Right renal pelvis (tissue), 4 donors: ENCODE measurements at regions not wholly inside any gene's neighbourhood (a gene's known extent, or its start where the extent isn't known, plus 50 kb on each side); places are given as distances from the start of the nearest gene placed in this dataset.

ENCODE experiments used
- DNase-seq, 4 donors: peaks; one replicate each; pipeline ENCODE4 v3.0.0-alpha.2; 2013; ENCODE audit warnings: low read depth in 4 of 4, low spot score in 3 of 4, missing footprints in 1 of 4

- DNase-seq, result peak in 1 of 4 donors; percentile 8
These were observed 542.3 kb downstream of the PSAT1 start for GRCh38 chr9:78839252-78839651.

- no peak for DNase-seq
These were observed 551.1 kb downstream of the PSAT1 start for GRCh38 chr9:78848061-78848460.

DNA sequence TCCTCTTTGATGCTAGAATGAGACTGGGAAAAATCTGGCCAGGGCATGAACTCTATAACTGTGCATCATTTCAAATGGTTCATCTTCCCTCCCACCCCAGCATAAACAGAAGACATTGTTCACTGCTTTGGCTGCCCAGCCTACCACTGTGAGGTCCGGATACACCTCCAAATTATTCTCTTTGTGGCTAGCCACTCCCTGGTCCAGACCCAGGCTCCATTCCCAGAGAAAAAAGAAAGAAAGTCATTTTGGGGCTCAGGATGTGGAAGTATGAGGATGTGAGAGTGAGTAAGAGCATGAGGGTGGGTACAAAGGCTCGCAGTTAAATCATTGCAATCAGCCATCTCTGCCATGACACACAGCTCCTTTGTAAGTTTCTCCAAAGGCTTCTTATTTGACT, 559.2 kb downstream of the PSAT1 start:
- no peak for DNase-seq

DNA sequence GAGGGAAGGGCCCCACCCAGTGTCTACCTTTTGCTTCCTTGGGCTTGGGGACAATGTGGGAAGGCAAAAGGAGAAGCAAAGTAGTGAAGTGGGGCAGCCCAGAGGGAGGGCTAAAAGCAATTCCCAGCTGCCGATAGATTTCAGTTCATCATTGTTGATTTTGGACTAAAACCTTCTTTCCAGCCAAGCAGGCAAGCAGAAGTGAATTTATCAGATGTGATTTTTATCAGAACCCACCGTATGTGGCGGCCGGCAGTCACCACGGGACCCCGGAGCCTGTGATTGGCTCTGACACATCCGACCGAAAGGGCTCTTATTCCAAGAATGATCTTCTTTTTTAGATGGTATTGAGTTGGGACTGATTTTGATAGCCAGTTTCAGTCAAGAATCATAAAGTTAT, 559.9 kb downstream of the PSAT1 start:
- DNase-seq, result no peak

- DNase-seq, result peak in 1 of 4 donors; percentile 19
These were observed 560.7 kb downstream of the PSAT1 start for GRCh38 chr9:78857373-78858225.

- no peak for DNase-seq
These were observed 561.3 kb downstream of the PSAT1 start for GRCh38 chr9:78858266-78858665.

- no peak for DNase-seq
These were observed 564.0 kb downstream of the PSAT1 start for GRCh38 chr9:78860801-78861475.

GRCh38 chr9:78863531-78863930, 566.6 kb downstream of the PSAT1 start:
- DNase-seq, result no peak

DNA sequence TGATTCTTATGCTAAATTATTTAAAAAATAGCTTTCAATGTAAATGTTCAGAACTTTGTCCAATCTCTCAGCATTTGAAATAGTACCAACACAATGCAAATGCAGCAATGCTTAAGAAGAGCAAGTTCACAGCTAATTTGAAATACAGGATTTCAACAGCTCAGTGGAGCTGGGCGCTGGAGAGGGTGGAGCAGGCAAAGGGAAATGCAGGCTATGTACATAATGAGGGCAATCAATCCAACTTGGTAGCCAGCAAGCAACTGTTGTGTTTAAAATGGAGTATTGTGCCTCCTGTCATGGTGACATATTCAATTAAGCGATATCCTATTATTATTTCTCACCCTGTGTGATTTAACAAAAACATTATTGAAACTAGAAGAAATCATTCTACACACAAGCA, 568.8 kb downstream of the PSAT1 start:
- no peak for DNase-seq

GRCh38 chr9:78866207-78867132, 569.5 kb downstream of the PSAT1 start:
- no peak for DNase-seq

DNA sequence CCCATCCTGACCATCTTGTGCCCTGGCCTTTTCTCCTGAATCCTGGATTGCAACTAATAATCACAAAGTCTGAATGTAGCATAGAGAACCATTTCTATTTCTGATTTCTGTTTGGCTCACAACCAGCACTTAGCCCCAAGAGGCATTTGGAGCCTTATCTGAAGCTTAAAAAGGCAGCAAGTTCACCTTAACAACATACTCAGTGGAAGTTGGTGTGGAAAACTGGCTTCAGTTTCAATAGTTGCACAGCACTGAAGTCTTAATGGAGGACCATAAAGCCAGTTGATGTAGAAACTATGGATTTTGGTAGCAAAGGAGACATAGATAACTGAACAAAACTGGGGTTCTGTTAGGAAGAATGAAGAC, 574.1 kb downstream of the PSAT1 start:
- no peak for DNase-seq

- no peak for DNase-seq
These were observed 574.8 kb downstream of the PSAT1 start for GRCh38 chr9:78871452-78872331.

DNA sequence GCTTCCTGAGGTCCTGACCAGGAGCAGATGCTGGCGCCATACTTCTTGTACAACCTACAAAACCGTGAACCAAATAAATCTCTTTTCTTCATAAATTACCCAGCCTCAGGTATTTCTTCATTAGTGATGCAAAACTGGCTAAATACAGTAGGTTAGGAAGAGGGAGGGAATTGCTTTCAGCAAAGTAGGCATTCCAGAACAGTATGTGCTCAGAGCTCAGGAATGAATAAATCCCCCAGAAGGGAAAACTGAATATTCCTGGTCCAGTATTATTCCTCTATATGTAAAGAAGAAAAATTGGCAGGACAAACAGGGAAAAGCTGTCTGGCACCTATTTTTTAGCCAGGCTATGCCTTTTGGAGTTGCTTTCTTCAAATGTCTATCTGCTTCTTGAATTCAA, 577.1 kb downstream of the PSAT1 start:
- DNase-seq, result no peak

- DNase-seq, result no peak
These were observed 582.6 kb downstream of the PSAT1 start for GRCh38 chr9:78879324-78880100.

DNA sequence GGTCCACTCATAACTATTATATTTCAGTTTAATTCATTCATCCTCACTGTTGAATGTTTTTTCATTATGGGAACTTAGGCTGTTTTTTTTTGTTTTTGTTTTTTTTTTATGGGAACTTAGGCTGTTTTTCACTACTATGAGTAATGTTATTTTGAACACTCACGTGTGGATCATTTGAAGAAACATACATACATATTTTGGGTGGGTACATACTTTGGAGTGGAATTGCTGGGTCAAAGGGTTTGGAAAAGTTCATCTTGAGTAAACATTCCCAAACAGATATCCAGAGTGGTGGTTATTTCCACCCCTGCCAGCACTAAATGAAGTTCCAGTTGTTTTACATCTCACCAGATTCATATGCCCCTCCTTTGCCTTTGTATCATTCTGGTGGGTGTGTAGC, 584.4 kb downstream of the PSAT1 start:
- no peak for DNase-seq

DNA sequence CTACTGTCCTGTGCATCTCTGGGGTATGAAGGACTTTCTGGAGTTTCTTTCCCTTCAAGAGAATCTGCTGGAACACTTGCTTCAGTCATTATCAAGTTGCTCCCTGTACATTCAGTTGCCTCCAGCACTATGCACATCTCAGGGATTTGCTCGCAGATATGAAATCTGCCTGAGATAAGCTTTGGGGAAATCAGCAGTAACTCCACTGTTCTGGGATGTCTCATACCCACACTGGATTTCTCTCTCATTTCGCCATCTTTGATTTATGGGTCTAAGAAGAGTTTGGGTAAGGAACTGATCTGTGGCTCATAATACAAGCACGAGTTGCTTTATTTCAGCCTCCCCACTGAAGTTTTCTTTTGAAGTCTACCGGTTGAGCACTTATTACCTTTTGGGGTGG, 585.6 kb downstream of the PSAT1 start:
- no peak for DNase-seq

DNA sequence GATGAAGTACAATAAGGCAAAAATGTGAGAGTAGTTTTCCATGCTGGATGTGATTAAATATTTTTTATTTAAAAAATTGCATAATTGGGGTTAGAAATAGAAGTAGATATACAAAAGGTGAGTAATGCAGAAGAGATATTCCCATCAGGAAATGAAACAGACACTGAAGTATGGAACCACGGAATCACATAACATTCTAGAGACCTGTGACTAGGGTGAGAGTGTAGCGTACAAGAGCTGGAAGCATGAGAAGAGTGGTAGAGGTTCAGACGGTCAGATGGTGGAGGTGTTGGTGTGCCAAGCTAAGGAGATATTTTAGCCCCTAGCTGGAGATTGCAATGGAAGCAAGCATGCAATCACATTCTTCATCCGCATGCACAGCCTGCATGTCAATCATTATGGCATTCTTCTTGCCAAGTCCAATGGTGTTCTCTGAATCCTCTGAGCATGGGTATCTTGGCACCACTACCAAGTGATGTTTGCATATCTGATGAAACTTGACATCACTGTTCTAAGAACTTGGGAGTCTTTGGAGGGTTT, 587.8 kb downstream of the PSAT1 start:
- no peak for DNase-seq

GRCh38 chr9:78892182-78892581, 595.3 kb downstream of the PSAT1 start:
- no peak for DNase-seq

DNA sequence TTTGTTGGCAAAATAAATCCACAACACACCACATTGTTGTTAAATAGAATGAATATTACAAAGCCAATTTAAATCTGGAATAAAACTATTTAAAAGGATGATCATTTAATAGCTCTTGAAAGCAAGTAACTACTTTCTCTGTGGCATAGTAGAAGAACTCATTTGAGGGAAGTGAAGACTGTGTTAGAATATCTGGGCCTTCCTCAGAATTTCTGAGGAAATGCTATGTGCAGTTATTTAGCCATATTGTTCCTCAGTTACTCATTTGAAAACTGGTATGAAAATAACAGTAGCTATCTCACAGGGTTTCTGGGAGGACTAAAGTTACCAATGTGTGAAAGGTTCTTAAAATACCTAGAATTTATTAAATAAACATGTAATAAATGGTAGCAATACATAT, 595.8 kb downstream of the PSAT1 start:
- no peak for DNase-seq
